HepG2 (cell line): ENCODE measurements at regions not wholly inside any gene's neighbourhood (a gene's known extent, or its start where the extent isn't known, plus 50 kb on each side); places are given as distances from the start of the nearest gene placed in this dataset.

ENCODE experiments used
- DPF2 ChIP-seq: sonication (generic); formaldehyde crosslinking; IDR thresholded peaks from 2 replicates; pipeline ENCODE4 v1.4.0; 2020; ENCODE audit warnings: mild to moderate bottlenecking, low read depth, missing genetic modification reagents, borderline replicate concordance
- FIP1L1 ChIP-seq: fragments of 200-400 bp; formaldehyde crosslinking; IDR thresholded peaks from 2 replicates; pipeline ENCODE4 v1.6.1; 2018; ENCODE audit warnings: low read depth, mild to moderate bottlenecking, low read length, moderate library complexity, borderline replicate concordance; ENCODE audit not compliant: insufficient read depth
- HDAC6 ChIP-seq: fragments of 200-600 bp; sonication (generic); IDR thresholded peaks from 2 replicates; pipeline ENCODE4 v1.7.0; 2017; ENCODE audit warnings: mild to moderate bottlenecking, antibody characterized with exemption, low read length, low read depth
- POLR2A ChIP-seq, 2 experiments: IDR thresholded peaks; 2 replicates each; pipeline ENCODE4 v1.6.1; 2011; ENCODE audit warnings: low read depth in 2 of 2, low read length in 2 of 2, mild to moderate bottlenecking in 1 of 2, moderate library complexity in 1 of 2; ENCODE audit not compliant: insufficient read depth in 1 of 2
- SNRNP70 ChIP-seq: fragments of 200-400 bp; formaldehyde crosslinking; IDR thresholded peaks from 2 replicates; pipeline ENCODE4 v1.6.1; 2017; ENCODE audit warnings: mild to moderate bottlenecking, low read depth, low read length, moderate library complexity

DNA sequence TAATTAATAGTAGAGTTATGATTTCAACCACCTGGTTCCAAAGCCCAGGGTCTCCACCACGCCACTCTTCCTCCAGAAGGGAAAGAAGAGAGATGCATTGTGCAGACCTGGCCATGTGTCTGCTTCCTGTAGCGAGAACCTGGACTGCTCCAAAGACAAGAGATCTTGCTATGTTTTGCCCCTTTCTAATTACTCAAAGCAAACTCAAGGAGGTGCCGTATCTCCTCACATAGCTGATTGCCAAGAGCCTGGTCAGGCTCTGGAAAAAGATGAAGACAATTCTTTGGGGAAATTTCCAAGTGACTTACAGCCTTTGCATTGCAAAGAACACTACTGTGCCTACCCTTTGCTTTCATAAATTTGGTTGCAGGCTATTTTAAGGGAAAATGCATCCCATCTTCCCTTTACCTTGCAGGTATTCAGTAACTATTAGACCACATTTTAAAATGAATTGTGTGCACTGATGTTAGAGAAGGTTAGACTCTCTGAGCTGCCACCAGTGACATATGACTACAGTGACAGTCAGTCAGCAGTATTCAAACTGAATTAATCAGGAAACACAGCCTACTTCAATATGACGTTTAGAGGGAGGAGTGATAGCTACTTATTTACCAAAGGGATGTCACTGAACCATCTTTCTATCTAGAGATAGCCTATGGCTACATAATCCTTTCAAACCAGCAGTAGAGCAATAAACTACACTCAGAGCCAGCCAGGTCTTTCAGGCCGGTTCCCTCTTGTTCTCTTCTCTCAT lies 842.1 kb upstream of the FANCL start:
- TF ChIP-seq DPF2 (CRISPR knock-in tag) (no peak), HDAC6 (no peak), POLR2A (IDR thresholded peaks at IDR 0.05; ENCODE audit: insufficient read depth in 1 of 2, low read depth in 2 of 2, low read length in 2 of 2) (no peak), FIP1L1 (no peak), SNRNP70 (no peak)
